ENCODE measurements at regions not wholly inside any gene's neighbourhood (a gene's known extent, or its start where the extent isn't known, plus 50 kb on each side); places are given as distances from the start of the nearest gene placed in this dataset.
A peak's percentile ranks its signal among the peaks of the same experiment; 100 is the strongest.
"Not testable (repeated sequence)": the region's sequence is repeated elsewhere in the genome, so short reads cannot be mapped to it uniquely, and the experiment has no call there.

GRCh38 chr6:130615816-130616215, 211.4 kb upstream of the SMLR1 start:
- DNase-seq, result no peak
- no peak for TF ChIP-seq CTCF (IDR thresholded peaks at IDR 0.05)
- Mint-ChIP-seq H3K4me3 (no peak overlapping the region), H3K4me1 (peaks cover 15% of the 10 kb centered on the region), H3K9me3 (no peaks in the 10 kb centered on the region), H3K36me3 (ENCODE audit: low read depth) (no peaks in the 10 kb centered on the region), H3K27ac (peak overlapping the region; percentile 0), H3K27me3 (ENCODE audit: low read depth, poor library complexity) (peaks cover 8% of the 10 kb centered on the region)

- no peaks in the 10 kb centered on the region for H3K36me3 Mint-ChIP-seq (ENCODE audit: low read depth)
- H3K9me3 Mint-ChIP-seq, result peaks cover 3% of the 10 kb centered on the region
- peaks cover 15% of the 10 kb centered on the region for H3K4me1 Mint-ChIP-seq
- DNase-seq, result no peak
- no peak overlapping the region for H3K27ac Mint-ChIP-seq
- H3K27me3 Mint-ChIP-seq (ENCODE audit: low read depth, poor library complexity), result peaks cover 5% of the 10 kb centered on the region
- H3K4me3 Mint-ChIP-seq, result no peak overlapping the region
- no peak for TF ChIP-seq CTCF (IDR thresholded peaks at IDR 0.05)
Observed at GRCh38 chr6:130617658-130618057, 209.5 kb upstream of the SMLR1 start.

- H3K4me3 Mint-ChIP-seq; H3K27me3 Mint-ChIP-seq (ENCODE audit: low read depth, poor library complexity): not testable (repeated sequence)
Observed at GRCh38 chr6:130618806-130619205, 208.4 kb upstream of the SMLR1 start.

GRCh38 chr6:130620338-130620781, 206.8 kb upstream of the SMLR1 start:
- H3K4me3 Mint-ChIP-seq, result no peak overlapping the region
- H3K27me3 Mint-ChIP-seq (ENCODE audit: low read depth, poor library complexity), result no peaks in the 10 kb centered on the region
- peaks cover 20% of the 10 kb centered on the region for H3K9me3 Mint-ChIP-seq

More at GRCh38 chr6:130618806-130619205, 208.4 kb upstream of the SMLR1 start:
- H3K36me3 Mint-ChIP-seq (ENCODE audit: low read depth), result peaks cover 11% of the 10 kb centered on the region
- not testable (repeated sequence) for DNase-seq
- peaks cover 15% of the 10 kb centered on the region for H3K9me3 Mint-ChIP-seq
- peaks cover 15% of the 10 kb centered on the region for H3K4me1 Mint-ChIP-seq
- peak overlapping the region; percentile 26 for H3K27ac Mint-ChIP-seq

GRCh38 chr6:130622142-130622541, 205.1 kb upstream of the SMLR1 start:
- DNase-seq, result no peak
- H3K27ac Mint-ChIP-seq, result no peak overlapping the region
- no peak overlapping the region for H3K4me3 Mint-ChIP-seq
- peaks cover 11% of the 10 kb centered on the region for H3K36me3 Mint-ChIP-seq (ENCODE audit: low read depth)
- peaks cover 23% of the 10 kb centered on the region for H3K9me3 Mint-ChIP-seq
- no peak for TF ChIP-seq CTCF (IDR thresholded peaks at IDR 0.05)
- no peaks in the 10 kb centered on the region for H3K27me3 Mint-ChIP-seq (ENCODE audit: low read depth, poor library complexity)
- peaks cover 29% of the 10 kb centered on the region for H3K4me1 Mint-ChIP-seq

More at GRCh38 chr6:130620338-130620781, 206.8 kb upstream of the SMLR1 start:
- TF ChIP-seq CTCF (IDR thresholded peaks at IDR 0.05), result no peak
- Mint-ChIP-seq H3K4me1 (peaks cover 21% of the 10 kb centered on the region), H3K36me3 (ENCODE audit: low read depth) (peaks cover 11% of the 10 kb centered on the region), H3K27ac (no peak overlapping the region)
- no peak for DNase-seq

GRCh38 chr6:130624046-130624445, 203.2 kb upstream of the SMLR1 start:
- peaks cover 11% of the 10 kb centered on the region for H3K36me3 Mint-ChIP-seq (ENCODE audit: low read depth)
- no peak overlapping the region for H3K27ac Mint-ChIP-seq
- peaks cover 20% of the 10 kb centered on the region for H3K4me1 Mint-ChIP-seq
- peaks cover 23% of the 10 kb centered on the region for H3K9me3 Mint-ChIP-seq
- DNase-seq, result no peak
- H3K4me3 Mint-ChIP-seq, result no peak overlapping the region
- no peaks in the 10 kb centered on the region for H3K27me3 Mint-ChIP-seq (ENCODE audit: low read depth, poor library complexity)
- no peak for TF ChIP-seq CTCF (IDR thresholded peaks at IDR 0.05)
